GM21367 (cell line): ENCODE measurements at regions not wholly inside any gene's neighbourhood (a gene's known extent, or its start where the extent isn't known, plus 50 kb on each side); places are given as distances from the start of the nearest gene placed in this dataset.
"Not testable (repeated sequence)": the region's sequence is repeated elsewhere in the genome, so short reads cannot be mapped to it uniquely, and the experiment has no call there.

Experiments used
- ATAC-seq: cut with Tn5 transposase; IDR thresholded peaks from one replicate; pipeline ENCODE4 v1.9.1; 2021; ENCODE audit not compliant: unreplicated experiment

DNA sequence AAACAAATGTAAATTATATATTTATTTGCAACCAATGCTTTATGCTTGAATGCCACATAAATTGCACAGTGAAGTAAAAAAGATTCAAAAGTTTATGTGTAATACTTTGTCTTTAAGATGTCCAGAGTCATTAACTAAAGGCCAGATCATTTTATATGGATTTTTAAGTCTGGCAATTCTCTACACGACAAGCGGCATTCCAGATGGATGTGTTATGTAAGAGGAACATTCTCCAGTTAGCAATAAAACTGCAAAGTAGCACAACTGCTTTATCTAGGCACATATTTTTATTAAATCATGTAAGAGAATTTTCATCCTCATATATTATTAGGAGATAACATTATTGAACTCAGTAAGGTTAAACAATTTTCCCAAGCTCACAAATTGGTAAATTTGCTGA is 1717.7 kb upstream of the SEL1L start:
- no peak for ATAC-seq

DNA sequence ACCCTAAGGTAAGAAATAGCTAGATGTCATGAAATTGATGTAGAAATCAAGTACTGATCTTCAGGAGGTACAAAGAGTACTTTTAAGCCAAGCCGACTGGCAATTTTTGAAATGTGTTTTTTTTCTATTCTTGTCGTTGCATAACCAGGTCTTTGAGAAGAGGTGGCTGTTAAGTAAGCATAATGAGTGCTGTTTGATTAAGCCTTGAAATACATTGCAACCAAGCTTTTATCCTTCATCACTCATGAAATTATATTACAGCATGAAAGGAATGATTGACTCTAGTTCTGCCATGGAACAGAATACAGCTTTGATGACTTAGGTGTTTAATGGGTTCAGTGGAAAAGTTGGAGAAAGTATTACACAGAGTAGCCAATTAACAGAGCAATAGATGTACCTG is 1720.2 kb upstream of the SEL1L start:
- ATAC-seq: no peak

DNA sequence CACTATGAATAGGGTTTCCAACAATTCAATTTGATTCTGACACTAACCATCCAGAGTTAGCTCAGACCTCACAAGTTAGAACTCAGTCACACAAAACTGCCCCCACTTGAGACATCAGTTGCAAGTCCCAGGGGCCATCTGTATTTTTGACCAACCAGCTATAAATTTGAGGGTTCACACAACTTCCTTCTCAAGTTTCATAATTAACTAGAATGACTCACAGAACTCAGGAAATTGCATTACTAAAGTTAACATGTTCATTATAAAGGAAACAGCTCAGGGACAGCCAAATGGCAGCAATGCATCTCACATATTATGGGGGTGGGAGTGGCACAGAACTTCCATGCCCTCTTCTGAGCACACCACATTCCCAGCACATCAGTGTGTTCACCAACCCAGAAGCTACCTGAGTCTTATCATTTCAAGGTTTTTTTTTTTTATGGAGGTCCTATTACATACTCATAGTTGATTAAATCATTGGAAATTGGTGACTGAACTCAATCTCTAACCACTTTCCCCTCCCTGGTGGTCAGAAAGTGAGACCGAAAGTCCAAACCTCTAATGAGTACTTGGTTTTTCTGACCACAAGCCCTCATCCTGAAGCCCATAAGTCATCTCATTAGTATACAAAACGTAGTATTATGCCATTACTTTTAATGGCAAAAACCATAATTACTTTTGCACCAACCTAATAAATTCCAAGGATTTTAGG is 1721.5 kb upstream of the SEL1L start:
- ATAC-seq: no peak

DNA sequence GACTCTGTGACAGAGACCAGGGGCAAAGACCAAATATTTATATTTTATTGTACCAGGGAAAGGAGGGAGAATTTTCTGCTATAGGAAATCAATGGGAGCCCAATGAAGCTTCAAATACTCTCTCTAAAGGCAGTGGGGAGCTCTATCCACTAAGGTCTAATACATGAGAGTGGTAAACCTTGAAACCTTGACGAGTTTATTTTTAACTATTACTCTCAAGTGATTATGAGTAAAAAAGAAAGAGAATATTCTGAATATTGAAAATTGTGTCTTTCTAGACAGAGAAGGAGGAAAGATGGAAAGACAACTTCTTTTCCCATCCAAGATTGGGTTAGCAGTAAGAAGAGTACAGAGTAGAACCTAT is 1722.1 kb upstream of the SEL1L start:
- ATAC-seq: no peak

DNA sequence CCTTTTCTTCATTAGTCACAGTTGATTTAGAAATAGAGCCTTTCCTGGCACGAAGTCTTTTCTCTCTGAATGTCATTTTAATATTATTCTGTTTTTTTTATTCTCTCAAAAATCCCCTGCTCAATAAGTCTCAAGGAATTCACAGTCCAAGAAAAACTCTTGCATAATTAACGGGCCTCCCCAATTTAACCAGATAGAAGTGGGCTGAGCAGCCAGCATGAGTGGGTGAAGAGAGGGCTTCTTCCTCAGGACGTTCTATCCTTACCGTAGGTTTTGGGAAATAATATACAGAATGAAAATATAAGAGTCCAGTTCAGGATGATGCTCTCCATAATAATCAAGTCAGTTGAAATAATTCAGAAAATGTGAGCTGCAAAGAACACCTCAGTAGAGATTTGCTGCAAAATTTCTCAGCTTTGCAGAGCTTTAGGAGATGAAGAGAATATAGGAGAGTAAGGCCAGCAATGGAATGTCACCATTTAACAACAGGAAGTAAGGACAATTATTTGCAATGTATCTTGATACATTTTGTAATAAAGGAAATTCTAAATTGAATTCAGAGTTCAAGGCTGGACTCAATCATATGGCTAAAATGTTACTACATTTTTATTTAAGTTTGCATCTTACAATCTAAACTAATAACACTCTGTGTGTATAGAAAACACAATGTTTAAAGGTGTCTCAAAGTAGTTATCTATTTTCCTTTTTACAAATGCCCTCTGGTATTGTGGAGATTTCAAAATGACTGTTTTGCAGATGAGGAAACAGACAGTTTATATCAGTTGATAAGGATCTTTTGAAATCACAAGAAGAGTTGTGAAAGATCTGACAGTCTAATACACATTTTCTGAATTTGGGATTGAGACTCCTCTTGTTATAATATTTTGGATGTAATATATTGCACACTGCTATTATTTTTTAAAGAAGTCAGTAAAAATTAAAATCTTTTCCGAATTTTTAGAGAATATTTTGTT is 1724.1 kb upstream of the SEL1L start:
- ATAC-seq: no peak

DNA sequence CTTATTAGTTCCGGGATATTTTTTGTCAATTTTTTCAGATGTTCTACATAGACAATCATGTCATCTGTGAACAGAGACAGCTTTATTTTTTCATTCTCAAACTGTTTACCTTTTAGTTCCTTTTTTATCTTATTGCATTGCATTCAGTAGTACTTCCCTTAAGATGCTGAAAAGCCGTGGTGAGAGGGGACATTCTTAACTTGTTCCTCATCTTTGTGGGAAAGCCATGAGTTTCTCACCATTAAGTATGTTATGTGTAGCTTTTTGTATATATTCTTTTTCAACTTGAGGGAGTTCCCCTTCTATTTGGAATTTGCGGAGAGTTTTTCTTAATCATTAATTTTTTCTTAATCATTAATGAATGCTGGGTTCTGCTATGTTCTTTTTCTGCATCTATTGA is 1727.1 kb upstream of the SEL1L start:
- no peak for ATAC-seq

DNA sequence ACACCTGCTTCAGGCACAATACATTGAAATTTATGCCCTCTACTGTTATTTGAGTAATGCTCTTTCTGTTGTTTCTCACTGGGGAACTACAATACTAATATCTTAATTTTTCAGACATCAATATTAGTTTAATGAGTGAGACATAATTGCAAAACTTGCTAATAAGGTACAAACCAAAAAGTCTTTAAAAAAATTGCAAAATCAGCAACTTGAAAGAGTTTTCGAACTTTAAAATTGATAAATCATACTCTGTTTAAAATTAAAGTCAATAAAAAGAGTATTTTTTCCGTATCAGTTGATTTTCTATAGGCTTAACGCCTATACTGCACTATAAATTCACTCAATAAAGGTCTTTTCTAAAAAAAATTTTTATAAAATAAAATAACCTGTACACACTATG is 1735.9 kb upstream of the SEL1L start:
- ATAC-seq: no peak

DNA sequence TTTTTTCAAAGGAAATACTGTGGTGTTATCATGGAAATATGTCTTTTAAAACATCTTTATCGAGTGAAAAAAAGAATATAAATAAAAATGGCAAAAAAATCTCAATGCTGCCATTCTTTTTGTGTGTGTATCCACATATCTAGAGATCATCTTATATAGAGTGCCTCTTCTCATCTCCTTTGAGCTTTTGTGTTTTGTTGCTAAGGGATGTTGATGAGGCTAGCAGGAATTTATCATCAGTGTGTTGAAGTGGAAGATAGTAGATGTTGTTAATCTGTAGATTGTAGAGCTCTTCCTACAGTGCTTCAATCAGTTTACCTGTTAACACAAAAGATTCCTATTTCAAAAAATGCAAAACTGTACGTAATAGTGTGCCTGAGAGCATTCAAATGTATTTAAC is 1738.0 kb upstream of the SEL1L start:
- no peak for ATAC-seq

DNA sequence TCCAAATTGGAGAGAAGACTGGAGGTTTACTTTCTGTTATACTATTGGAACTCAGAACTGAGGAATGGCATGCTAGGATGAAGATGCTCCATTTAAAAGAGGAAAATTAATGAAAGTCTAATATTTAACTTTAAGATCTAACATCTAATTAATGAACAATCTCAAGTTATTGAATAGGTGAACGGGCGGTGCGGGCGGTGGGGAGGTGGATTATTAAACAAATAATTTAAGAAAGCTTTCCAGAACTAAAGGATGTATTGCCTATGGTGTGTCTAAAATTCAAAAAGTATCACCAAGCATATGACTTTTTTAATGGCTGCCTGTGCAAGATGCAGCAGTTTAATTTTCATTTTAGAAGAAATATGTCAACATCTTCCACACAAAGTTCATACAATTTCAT is 1747.1 kb upstream of the SEL1L start:
- no peak for ATAC-seq

DNA sequence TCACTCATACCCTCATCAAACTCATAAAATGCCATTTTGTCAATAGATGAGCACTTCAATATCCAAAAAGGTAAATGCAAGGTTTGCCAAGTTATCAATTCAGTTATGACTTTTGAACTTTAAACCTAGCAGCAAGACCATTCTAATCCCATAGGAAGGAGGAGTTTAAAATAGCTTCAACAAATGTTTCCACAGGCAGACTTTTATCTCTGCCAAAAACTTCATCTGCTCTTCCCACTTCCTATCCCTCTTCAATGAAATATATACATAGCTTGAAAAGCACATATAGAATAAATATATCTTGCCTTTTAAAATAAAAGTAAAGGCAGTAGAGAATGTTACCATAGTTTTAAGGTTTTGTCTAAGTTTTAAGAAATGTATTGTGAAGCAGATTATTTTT is 1749.1 kb upstream of the SEL1L start:
- no peak for ATAC-seq

DNA sequence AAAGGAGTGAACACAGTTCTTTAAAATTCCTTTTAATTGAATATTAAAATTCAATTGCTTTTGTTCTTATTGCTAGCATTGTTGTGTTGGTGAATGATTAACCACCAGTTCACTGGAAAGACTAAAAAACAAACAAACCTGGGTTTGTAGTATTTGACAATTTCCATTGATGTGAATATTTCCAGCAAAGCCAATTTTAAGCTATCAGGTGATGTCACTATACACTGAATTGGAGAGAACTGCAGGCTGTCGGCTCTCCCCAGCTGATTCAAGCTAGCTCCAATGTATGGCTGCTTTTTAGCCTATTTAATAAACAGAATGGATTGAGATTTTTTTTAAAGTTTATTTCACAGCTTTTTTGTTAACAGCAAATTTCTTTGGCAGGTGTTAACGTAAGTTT is 1753.6 kb upstream of the SEL1L start:
- ATAC-seq: no peak

DNA sequence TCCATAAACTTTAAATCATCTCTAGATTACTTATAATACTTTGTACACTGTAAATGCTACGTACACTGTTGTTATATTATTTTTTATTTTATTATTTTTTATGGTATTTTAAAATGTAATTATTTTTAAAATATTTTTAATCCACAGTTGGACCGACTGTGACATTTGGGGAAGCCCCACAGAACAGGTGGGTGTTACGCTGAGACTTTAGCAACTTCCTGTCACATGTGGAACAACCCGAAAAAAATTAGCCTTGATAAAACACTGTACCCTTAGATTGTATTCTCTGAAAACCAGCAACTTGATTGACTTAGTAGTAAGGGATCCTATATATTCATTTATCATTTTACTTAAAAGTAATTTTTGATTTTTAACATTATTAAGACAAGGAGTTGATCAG is 1755.7 kb upstream of the SEL1L start:
- ATAC-seq: no peak

DNA sequence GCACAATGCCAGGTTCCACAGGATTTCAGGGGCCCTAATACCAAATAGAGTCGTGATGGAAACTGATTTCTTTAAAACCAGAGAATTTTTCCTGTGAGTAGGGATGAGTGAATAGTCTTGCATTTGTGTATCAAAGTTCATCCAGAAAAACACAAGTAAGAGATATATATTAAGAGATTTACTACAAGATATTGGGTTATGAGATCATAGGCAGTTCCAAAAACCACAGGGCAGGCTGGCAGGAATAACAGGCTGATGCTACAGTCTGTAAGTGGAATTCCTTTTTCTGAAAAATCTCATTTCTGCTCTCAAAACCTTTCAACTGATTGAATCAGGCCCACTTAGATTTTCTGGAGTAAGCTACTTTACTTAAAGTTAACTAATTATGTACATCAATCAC is 1756.2 kb upstream of the SEL1L start:
- ATAC-seq: no peak

DNA sequence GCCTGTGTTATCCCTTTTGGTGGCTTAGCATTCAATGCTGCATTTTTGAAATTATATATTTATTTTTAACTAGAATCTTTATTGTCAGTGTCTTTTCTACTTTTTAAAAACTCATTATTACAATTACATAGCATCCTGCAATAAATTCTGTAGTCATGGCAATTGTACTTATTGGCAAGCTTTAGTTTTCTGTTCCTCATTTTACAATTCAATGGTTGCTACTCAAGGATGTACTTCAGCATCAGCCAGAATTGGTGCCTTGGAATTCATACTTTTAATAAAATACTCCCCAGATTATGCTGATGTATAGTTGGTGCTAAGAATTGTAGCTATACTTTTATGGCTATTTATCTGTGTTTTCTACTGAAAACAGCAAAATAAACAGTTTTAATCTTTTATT is 1756.8 kb upstream of the SEL1L start:
- ATAC-seq: no peak

DNA sequence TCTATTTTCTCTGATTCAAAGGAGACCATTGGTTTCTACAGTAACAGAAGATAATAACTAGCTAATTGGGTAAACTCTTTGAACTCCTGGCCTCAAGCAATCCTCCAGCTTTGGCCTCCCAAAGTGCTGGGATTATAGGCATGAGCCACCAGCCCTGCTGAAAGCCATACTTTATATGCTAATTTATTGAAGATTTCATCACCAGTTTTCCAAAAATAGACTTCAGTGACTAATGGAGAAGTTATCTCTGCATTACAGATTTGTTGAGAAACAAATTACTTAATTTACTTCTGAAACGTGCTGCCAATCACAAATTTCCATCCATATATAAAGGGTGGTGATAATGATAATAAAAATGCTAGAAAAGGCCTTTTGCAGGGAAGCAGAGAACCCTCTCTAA is 1758.1 kb upstream of the SEL1L start:
- no peak for ATAC-seq

DNA sequence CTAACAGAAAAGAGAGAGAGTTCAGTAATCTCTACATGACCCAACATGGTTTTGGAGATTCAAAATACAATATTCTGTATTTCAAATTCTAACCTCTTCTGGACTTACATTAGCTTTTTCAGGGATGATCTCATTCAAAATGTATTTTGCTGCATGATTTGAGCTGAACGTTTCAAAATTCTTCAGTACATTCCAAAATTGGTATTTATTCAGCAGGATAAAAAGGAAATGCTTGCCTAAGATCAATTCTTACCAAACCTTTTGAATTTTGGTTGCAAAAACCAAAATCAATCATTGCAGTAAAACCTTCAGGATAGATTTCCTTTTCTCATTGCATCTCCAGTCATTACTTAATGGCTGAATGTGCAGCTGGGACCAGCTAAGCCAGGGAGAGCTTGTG is 1761.3 kb upstream of the SEL1L start:
- no peak for ATAC-seq

DNA sequence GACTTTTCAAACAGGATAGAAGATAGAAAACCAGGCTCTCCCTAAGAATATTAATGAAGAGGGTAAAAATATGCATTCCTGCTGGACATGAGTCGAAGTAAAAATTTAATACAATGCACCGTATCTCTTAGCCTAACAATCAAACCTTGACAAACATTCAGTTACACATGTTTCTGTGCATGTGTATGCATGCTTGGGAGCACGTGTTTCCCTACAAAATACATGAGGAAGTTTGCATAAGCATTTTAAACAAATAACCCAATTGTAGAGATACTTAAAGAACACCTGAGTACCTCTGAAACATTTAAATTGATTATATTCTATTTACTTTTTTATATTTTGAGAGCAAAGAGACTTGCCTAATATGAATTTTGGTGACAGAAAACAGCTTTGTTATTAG is 1763.7 kb upstream of the SEL1L start:
- no peak for ATAC-seq

DNA sequence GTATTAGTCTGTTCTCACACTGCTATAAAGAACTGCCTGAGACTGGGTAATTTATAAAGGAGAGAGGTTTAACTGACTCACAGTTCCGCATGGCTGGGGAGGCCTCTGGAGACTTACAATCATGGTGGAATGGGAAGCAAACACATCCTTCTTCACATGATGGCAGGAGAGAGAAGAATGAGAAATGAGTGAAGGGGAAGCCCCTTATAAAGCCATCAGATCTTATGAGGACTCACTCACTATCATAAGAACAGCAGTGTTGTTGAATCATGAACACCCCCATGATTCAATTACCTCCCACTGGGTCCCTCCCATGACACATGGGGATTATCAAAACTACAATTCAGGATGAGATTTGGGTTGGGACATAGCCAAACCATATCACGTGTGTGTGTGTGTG is 1764.4 kb upstream of the SEL1L start:
- not testable (repeated sequence) for ATAC-seq

DNA sequence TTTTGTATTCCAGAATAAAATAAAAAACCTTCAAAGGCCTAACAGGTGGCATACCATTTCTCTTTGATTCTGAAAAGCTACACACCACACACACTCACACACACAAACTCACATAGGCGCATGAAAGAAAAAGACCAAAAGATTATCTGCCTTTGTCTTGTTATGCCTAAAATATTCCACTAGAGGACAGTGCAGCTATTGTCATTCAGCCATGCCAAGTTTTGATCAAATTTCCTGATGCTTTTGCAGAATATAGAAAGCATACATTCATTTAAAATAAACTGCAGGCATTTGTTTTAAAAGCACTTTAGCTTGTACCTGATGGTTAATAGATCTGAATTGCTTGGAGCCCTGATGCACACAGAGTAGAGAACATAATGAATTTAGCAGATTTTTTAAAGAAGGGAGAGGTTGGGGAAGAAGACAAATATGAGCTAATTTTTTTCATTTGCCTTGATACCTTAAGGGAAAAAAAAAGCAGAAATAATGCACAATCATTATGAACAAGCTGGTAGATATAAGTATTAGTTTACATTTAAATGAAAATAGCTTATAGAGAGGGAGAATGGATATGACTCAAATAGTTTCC is 1766.9 kb upstream of the SEL1L start:
- ATAC-seq: no peak

DNA sequence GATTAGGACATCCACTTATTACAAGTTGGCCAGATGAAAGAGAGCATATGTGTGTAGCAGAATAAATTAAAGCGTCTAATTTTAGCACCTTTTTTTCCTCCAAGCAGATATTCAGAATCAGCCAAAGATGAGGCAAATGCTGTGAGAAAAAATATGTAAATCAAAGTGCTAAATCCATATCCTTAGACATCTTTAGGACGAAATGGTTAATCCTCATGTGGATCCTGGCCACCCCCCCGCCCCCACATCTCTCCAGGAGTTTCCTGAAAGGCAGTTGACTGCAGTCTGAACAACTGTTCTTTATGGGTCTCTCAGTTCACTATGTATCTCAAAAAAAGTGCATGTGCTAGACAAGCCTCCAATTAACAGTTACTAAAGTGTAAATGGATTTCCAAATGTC is 1768.1 kb upstream of the SEL1L start:
- no peak for ATAC-seq

DNA sequence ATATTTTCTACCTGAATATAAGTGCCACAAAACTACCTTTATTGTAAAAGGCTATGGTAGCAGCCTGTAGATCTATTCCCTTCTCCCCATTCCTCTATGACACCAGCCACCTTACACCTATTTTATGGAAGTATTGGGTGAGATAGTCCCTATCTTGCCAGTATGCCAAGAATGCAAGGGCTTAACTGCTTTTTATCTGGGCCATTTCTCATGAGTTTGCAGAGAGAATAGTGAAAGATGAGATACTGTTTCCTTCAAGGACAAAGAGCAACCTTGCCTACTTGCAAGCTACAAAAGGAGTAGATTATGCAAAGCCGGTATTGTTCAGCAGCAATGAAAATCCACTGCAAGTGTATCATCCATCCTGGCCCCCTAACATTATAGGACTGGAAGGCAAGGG is 1775.6 kb upstream of the SEL1L start:
- ATAC-seq: no peak

DNA sequence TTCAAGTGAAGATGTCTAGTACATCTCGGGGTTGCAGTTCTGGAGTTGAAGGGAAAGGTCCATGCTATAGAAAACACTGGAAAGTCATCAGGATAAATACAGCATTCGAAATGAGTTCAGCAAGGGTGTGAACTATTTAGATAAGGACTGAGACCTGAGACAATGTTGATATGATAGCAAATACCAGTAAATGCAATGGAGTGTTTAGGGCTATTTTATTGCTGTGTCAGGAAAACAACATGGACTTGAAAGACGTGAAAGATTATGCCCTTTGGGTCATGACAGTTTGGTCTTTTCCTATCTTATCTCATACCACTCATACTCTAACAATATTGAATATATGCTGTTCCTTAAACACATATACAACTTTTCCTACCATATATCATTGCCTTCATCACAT is 1776.2 kb upstream of the SEL1L start:
- ATAC-seq: no peak
